Ishikawa (cell line): ENCODE measurements at regions not wholly inside any gene's neighbourhood (a gene's known extent, or its start where the extent isn't known, plus 50 kb on each side); places are given as distances from the start of the nearest gene placed in this dataset.

Source experiments
- CEBPB ChIP-seq: IDR thresholded peaks from 2 replicates; pipeline ENCODE4 v1.6.1; 2012
- CREB1 ChIP-seq: IDR thresholded peaks from 2 replicates; pipeline ENCODE4 v1.6.1; 2012; ENCODE audit warnings: low read depth
- EGR1 ChIP-seq: IDR thresholded peaks from 2 replicates; pipeline ENCODE4 v1.6.1; 2012
- EP300 ChIP-seq: IDR thresholded peaks from 2 replicates; pipeline ENCODE4 v1.6.1; 2012; ENCODE audit warnings: borderline replicate concordance
- FOXM1 ChIP-seq: IDR thresholded peaks from 2 replicates; pipeline ENCODE4 v1.6.1; 2012; ENCODE audit warnings: low read depth, borderline replicate concordance
- NFIC ChIP-seq: IDR thresholded peaks from 2 replicates; pipeline ENCODE4 v1.6.1; 2012
- RAD21 ChIP-seq: IDR thresholded peaks from 2 replicates; pipeline ENCODE4 v1.6.1; 2012; ENCODE audit warnings: low read depth
- TAF1 ChIP-seq: IDR thresholded peaks from 2 replicates; pipeline ENCODE4 v1.6.1; 2012; ENCODE audit warnings: low read depth, mild to moderate bottlenecking
- TCF12 ChIP-seq: IDR thresholded peaks from 2 replicates; pipeline ENCODE4 v1.6.1; 2012; ENCODE audit warnings: low read depth
- TEAD4 ChIP-seq: IDR thresholded peaks from 2 replicates; pipeline ENCODE4 v1.6.1; 2012
- YY1 ChIP-seq: IDR thresholded peaks from 2 replicates; pipeline ENCODE4 v1.6.1; 2012; ENCODE audit warnings: low read depth
- ZBTB7A ChIP-seq: IDR thresholded peaks from 2 replicates; pipeline ENCODE4 v1.6.1; 2012; ENCODE audit warnings: low read depth
- TF ChIP-seq, protein P1 (sequence below): IDR thresholded peaks from 2 replicates; pipeline ENCODE4 v1.6.1; 2012; ENCODE audit warnings: low read depth, mild to moderate bottlenecking
- TF ChIP-seq, protein P2 (sequence below): IDR thresholded peaks from 2 replicates; pipeline ENCODE4 v1.6.1; 2012

DNA sequence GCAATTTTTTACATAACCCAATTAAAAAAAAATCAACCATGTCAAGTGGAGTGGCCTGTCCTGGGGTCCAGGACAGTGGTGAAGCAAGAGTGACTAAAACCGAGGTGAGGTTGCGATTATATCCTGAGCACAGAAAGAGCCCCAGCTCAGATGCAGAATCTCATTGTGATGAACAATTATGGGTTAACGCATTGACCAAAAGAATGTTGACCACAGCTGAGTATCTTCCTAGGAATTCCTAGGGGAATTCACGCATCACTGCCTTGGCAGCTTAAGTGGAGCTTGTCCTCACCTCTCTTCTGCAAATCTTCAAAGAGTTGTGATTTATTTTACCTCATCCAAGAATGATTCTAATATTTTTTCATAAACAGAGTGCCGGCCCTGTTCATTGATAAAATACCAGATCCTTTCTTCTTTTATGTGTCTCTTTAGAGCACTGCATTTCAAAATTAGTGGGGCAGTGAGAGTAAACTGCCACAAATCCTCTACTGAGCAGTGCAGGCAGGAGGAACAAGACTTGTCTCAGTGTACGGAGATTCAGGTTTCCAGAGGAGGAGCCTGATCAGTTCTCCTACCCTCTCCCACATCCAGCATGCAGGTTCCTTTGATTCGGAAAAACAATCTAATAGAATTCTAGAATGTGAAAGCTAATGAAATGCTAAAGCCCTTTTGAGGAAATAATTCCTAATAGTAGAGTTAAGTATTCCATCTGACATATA is 60.1 kb upstream of the ZNF184 start:
- TF ChIP-seq NFIC (peak; percentile 54; the same call in 1 of the 2 replicates), YY1 (no peak), TEAD4 (peak; percentile 84), EGR1 (no peak)

DNA sequence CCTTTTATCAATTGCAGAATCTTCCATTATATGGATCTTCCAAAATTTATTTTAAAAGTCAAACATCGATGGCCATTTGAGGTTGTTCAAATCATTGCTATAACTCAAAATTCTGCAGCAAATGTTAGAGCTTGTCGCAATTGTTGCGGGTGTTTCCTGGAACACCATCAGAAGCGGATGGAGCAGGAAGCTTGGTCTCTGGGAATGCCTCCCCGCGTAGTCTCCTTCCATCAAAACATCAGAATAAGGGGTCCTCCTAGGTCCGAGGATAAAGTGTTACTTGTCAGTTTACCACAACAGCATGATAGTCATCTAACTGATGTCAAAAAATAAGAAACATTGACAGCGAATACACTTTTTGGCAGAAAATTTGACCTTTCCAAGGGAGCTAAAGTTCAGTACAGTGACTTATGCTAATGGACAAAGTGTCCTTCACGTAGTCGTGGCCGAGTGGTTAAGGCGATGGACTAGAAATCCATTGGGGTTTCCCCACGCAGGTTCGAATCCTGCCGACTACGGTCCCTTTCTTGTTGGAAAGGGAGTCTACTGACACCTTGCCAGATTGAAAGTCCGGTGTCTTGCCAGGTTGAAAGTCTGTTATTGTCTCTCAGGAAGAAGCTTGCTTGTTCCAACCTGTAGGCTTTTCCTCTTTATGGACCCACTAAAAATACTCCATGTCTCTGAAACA is 59.0 kb upstream of the ZNF184 start:
- TF ChIP-seq, protein P1, sequence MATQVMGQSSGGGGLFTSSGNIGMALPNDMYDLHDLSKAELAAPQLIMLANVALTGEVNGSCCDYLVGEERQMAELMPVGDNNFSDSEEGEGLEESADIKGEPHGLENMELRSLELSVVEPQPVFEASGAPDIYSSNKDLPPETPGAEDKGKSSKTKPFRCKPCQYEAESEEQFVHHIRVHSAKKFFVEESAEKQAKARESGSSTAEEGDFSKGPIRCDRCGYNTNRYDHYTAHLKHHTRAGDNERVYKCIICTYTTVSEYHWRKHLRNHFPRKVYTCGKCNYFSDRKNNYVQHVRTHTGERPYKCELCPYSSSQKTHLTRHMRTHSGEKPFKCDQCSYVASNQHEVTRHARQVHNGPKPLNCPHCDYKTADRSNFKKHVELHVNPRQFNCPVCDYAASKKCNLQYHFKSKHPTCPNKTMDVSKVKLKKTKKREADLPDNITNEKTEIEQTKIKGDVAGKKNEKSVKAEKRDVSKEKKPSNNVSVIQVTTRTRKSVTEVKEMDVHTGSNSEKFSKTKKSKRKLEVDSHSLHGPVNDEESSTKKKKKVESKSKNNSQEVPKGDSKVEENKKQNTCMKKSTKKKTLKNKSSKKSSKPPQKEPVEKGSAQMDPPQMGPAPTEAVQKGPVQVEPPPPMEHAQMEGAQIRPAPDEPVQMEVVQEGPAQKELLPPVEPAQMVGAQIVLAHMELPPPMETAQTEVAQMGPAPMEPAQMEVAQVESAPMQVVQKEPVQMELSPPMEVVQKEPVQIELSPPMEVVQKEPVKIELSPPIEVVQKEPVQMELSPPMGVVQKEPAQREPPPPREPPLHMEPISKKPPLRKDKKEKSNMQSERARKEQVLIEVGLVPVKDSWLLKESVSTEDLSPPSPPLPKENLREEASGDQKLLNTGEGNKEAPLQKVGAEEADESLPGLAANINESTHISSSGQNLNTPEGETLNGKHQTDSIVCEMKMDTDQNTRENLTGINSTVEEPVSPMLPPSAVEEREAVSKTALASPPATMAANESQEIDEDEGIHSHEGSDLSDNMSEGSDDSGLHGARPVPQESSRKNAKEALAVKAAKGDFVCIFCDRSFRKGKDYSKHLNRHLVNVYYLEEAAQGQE, result no peak
- TF ChIP-seq EP300 (no peak), TAF1 (no peak), ZBTB7A (no peak), TCF12 (no peak), FOXM1 (no peak), CEBPB (no peak)
- TF ChIP-seq, protein P2, sequence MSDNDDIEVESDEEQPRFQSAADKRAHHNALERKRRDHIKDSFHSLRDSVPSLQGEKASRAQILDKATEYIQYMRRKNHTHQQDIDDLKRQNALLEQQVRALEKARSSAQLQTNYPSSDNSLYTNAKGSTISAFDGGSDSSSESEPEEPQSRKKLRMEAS, result no peak

DNA sequence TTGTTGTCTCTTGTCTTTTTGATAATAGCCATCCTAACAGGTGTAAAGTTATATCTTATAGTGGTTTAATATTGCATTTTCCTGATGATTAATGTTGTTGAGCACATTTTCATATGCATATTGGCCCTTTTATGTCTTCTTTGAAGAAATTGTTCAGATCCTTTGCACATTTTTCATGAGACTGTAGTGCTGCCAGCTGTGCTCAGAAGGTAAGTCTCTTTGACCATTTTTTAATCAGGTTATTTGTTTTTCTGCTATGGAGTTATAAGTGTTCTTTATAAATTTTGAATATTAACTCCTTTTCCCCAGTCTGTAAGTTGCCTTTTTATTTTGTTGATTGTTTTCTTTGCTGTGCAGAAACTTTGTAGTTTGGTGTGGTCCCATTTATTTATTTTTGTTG is 55.8 kb upstream of the ZNF184 start:
- TF ChIP-seq NFIC (no peak), RAD21 (no peak), CEBPB (no peak), CREB1 (no peak)
